IPS-20b (cell line): ENCODE measurements at regions not wholly inside any gene's neighbourhood (a gene's known extent, or its start where the extent isn't known, plus 50 kb on each side); places are given as distances from the start of the nearest gene placed in this dataset.

Experiments used
- H3K27ac ChIP-seq: one replicate; pipeline ENCODE4 v1.5.1; 2013; ENCODE audit warnings: low read length
- H3K27me3 ChIP-seq: 2 replicates; pipeline ENCODE4 v1.6.1; 2013; ENCODE audit warnings: mild to moderate bottlenecking, low read length, inconsistent platforms; ENCODE audit not compliant: insufficient read depth
- H3K36me3 ChIP-seq: 2 replicates; pipeline ENCODE4 v1.6.1; 2013; ENCODE audit warnings: low read depth, mild to moderate bottlenecking, inconsistent platforms, low read length, moderate library complexity; ENCODE audit not compliant: insufficient read depth
- H3K4me1 ChIP-seq: 2 replicates; pipeline ENCODE4 v1.6.1; 2013; ENCODE audit warnings: mild to moderate bottlenecking, control low read depth, inconsistent platforms, low read length, moderate library complexity; ENCODE audit not compliant: insufficient read depth
- H3K4me3 ChIP-seq: 2 replicates; pipeline ENCODE4 v1.5.1; 2013; ENCODE audit warnings: mild to moderate bottlenecking, low read length, inconsistent platforms
- H3K9ac ChIP-seq: 2 replicates; pipeline ENCODE4 v1.6.1; 2013; ENCODE audit warnings: low read depth, mild to moderate bottlenecking, inconsistent platforms, low read length, moderate library complexity
- H3K9me3 ChIP-seq: 2 replicates; pipeline ENCODE4 v1.6.1; 2013; ENCODE audit warnings: mild to moderate bottlenecking, low read depth, low read length, inconsistent platforms; ENCODE audit not compliant: insufficient read depth

- no peaks in the 10 kb centered on the region for H3K36me3 ChIP-seq
- H3K27me3 ChIP-seq, result no peaks in the 10 kb centered on the region
- no peak overlapping the region for H3K4me3 ChIP-seq
- no peak overlapping the region for H3K27ac ChIP-seq
- H3K9ac ChIP-seq, result no peak overlapping the region
- H3K9me3 ChIP-seq, result no peaks in the 10 kb centered on the region
- H3K4me1 ChIP-seq, result no peaks in the 10 kb centered on the region
Measured at GRCh38 chr11:25327656-25328055, 830.8 kb downstream of the LUZP2 start.

- no peaks in the 10 kb centered on the region for H3K27me3 ChIP-seq
- H3K27ac ChIP-seq, result no peak overlapping the region
- no peaks in the 10 kb centered on the region for H3K36me3 ChIP-seq
- H3K9me3 ChIP-seq, result no peaks in the 10 kb centered on the region
- H3K9ac ChIP-seq, result no peak overlapping the region
- no peak overlapping the region for H3K4me3 ChIP-seq
- no peaks in the 10 kb centered on the region for H3K4me1 ChIP-seq
Measured at GRCh38 chr11:25339281-25339680, 842.4 kb downstream of the LUZP2 start.

- no peak overlapping the region for H3K9ac ChIP-seq
- no peaks in the 10 kb centered on the region for H3K36me3 ChIP-seq
Measured at GRCh38 chr11:25349537-25349936, 852.7 kb downstream of the LUZP2 start.

GRCh38 chr11:25350899-25351803, 854.3 kb downstream of the LUZP2 start:
- no peaks in the 10 kb centered on the region for H3K4me1 ChIP-seq
- no peak overlapping the region for H3K9ac ChIP-seq
- H3K9me3 ChIP-seq, result no peaks in the 10 kb centered on the region
- H3K4me3 ChIP-seq, result no peak overlapping the region
- H3K27me3 ChIP-seq, result no peaks in the 10 kb centered on the region
- H3K27ac ChIP-seq, result no peak overlapping the region
- H3K36me3 ChIP-seq, result no peaks in the 10 kb centered on the region

More at GRCh38 chr11:25349537-25349936, 852.7 kb downstream of the LUZP2 start:
- no peaks in the 10 kb centered on the region for H3K4me1 ChIP-seq
- no peak overlapping the region for H3K4me3 ChIP-seq
- H3K9me3 ChIP-seq, result no peaks in the 10 kb centered on the region
- H3K27me3 ChIP-seq, result no peaks in the 10 kb centered on the region
- no peak overlapping the region for H3K27ac ChIP-seq

- no peaks in the 10 kb centered on the region for H3K27me3 ChIP-seq
- H3K9ac ChIP-seq, result no peak overlapping the region
- no peak overlapping the region for H3K27ac ChIP-seq
- no peaks in the 10 kb centered on the region for H3K9me3 ChIP-seq
- no peaks in the 10 kb centered on the region for H3K36me3 ChIP-seq
- no peak overlapping the region for H3K4me3 ChIP-seq
- H3K4me1 ChIP-seq, result no peaks in the 10 kb centered on the region
Measured at GRCh38 chr11:25357133-25357532, 860.3 kb downstream of the LUZP2 start.

- H3K27me3 ChIP-seq, result no peaks in the 10 kb centered on the region
- H3K9me3 ChIP-seq, result no peaks in the 10 kb centered on the region
- H3K9ac ChIP-seq, result no peak overlapping the region
- H3K36me3 ChIP-seq, result no peaks in the 10 kb centered on the region
- no peak overlapping the region for H3K4me3 ChIP-seq
- no peak overlapping the region for H3K27ac ChIP-seq
- no peaks in the 10 kb centered on the region for H3K4me1 ChIP-seq
Measured at GRCh38 chr11:25377466-25377865, 880.6 kb downstream of the LUZP2 start.

GRCh38 chr11:25396847-25397246, 900.0 kb downstream of the LUZP2 start:
- Histone ChIP-seq H3K4me3 (no peak overlapping the region), H3K4me1 (no peaks in the 10 kb centered on the region), H3K27ac (no peak overlapping the region), H3K27me3 (no peaks in the 10 kb centered on the region), H3K9me3 (no peaks in the 10 kb centered on the region), H3K9ac (no peak overlapping the region), H3K36me3 (no peaks in the 10 kb centered on the region)

GRCh38 chr11:25408146-25408545, 911.3 kb downstream of the LUZP2 start:
- Histone ChIP-seq H3K36me3 (no peaks in the 10 kb centered on the region), H3K9ac (no peak overlapping the region), H3K4me1 (no peaks in the 10 kb centered on the region), H3K27me3 (no peaks in the 10 kb centered on the region), H3K27ac (no peak overlapping the region), H3K9me3 (no peaks in the 10 kb centered on the region), H3K4me3 (no peak overlapping the region)

- Histone ChIP-seq H3K36me3 (no peaks in the 10 kb centered on the region), H3K4me1 (no peaks in the 10 kb centered on the region), H3K27me3 (no peaks in the 10 kb centered on the region), H3K9me3 (no peaks in the 10 kb centered on the region), H3K9ac (no peak overlapping the region), H3K4me3 (no peak overlapping the region), H3K27ac (no peak overlapping the region)
Measured at GRCh38 chr11:25415793-25416192, 916.1 kb upstream of the ANO3 start.

- Histone ChIP-seq H3K27ac (no peak overlapping the region), H3K9me3 (no peaks in the 10 kb centered on the region), H3K4me1 (no peaks in the 10 kb centered on the region), H3K9ac (no peak overlapping the region), H3K27me3 (no peaks in the 10 kb centered on the region), H3K36me3 (no peaks in the 10 kb centered on the region), H3K4me3 (no peak overlapping the region)
Measured at GRCh38 chr11:25423436-25424199, 908.3 kb upstream of the ANO3 start.

GRCh38 chr11:25432376-25432775, 899.6 kb upstream of the ANO3 start:
- H3K27ac ChIP-seq, result no peak overlapping the region
- no peak overlapping the region for H3K4me3 ChIP-seq
- H3K9me3 ChIP-seq, result no peaks in the 10 kb centered on the region
- no peaks in the 10 kb centered on the region for H3K27me3 ChIP-seq
- no peaks in the 10 kb centered on the region for H3K4me1 ChIP-seq
- H3K36me3 ChIP-seq, result no peaks in the 10 kb centered on the region
- no peak overlapping the region for H3K9ac ChIP-seq

- no peaks in the 10 kb centered on the region for H3K36me3 ChIP-seq
- no peak overlapping the region for H3K4me3 ChIP-seq
- H3K4me1 ChIP-seq, result no peaks in the 10 kb centered on the region
- H3K9me3 ChIP-seq, result no peaks in the 10 kb centered on the region
- H3K9ac ChIP-seq, result no peak overlapping the region
- no peaks in the 10 kb centered on the region for H3K27me3 ChIP-seq
- H3K27ac ChIP-seq, result no peak overlapping the region
Measured at GRCh38 chr11:25435197-25435596, 896.7 kb upstream of the ANO3 start.
